IMR-90 (cell line): ENCODE measurements at regions not wholly inside any gene's neighbourhood (a gene's known extent, or its start where the extent isn't known, plus 50 kb on each side); places are given as distances from the start of the nearest gene placed in this dataset.

Experiments
- ATAC-seq: fragments of 200-7000 bp; cut with Tn5 transposase; 2 replicates; pipeline ENCODE4 v1.9.1; 2020; ENCODE audit warnings: low read depth, mild to moderate bottlenecking, moderate library complexity
- BruUV-seq: library from RNA; stranded (reverse); fragments of 400-500 nt; replicated peaks from 2 replicates; lab custom pipeline; 2021; lab: Mats Ljungman, UMichigan
- CTCF ChIA-PET: fragments of 300-600 bp; formaldehyde crosslinking; extraction: SDS; loops from one replicate; lab custom pipeline; 2021; ENCODE audit warnings: antibody characterized with exemption; lab: Yijun Ruan, JAX
- POLR2A ChIA-PET: fragments of 300-600 bp; sonication (Branson Sonifier 250); formaldehyde crosslinking; loops from one replicate; lab custom pipeline; 2022; ENCODE audit warnings: antibody characterized with exemption; ENCODE audit not compliant: unreplicated experiment; lab: Charles Lee
- DNase-seq: peaks from one replicate; pipeline ENCODE4 v3.0.0; 2013
- H2AFZ ChIP-seq: replicated peaks from 2 replicates; pipeline ENCODE3; 2013; ENCODE audit warnings: low read length, mild to moderate bottlenecking; ENCODE audit not compliant: poor library complexity
- H2AK5ac ChIP-seq: 2 replicates; pipeline ENCODE4 v1.6.1; 2013; ENCODE audit warnings: low read depth, low read length, inconsistent platforms
- H2AK9ac ChIP-seq: replicated peaks from 2 replicates; pipeline ENCODE3; 2013; ENCODE audit warnings: mild to moderate bottlenecking, low read depth, low read length, moderate library complexity; ENCODE audit not compliant: poor library complexity
- H2BK120ac ChIP-seq: 2 replicates; pipeline ENCODE4 v1.6.1; 2013; ENCODE audit warnings: low read depth, low read length, inconsistent platforms
- H2BK15ac ChIP-seq: 3 replicates; pipeline ENCODE4 v1.6.1; 2013; ENCODE audit warnings: low read depth, low read length, inconsistent platforms
- H2BK20ac ChIP-seq: 2 replicates; pipeline ENCODE4 v1.6.1; 2013; ENCODE audit warnings: low read depth, mild to moderate bottlenecking, inconsistent platforms, low read length, moderate library complexity
- H2BK5ac ChIP-seq: 2 replicates; pipeline ENCODE4 v1.6.1; 2013; ENCODE audit warnings: mild to moderate bottlenecking, low read depth, low read length, inconsistent platforms; ENCODE audit not compliant: poor library complexity, severe bottlenecking
- H3K14ac ChIP-seq: replicated peaks from 2 replicates; pipeline ENCODE4 v1.6.1; 2013; ENCODE audit warnings: low read depth, low read length, inconsistent platforms
- H3K18ac ChIP-seq: 2 replicates; pipeline ENCODE4 v1.6.1; 2013; ENCODE audit warnings: low read depth, low read length, control low read depth
- H3K23ac ChIP-seq: 2 replicates; pipeline ENCODE4 v1.6.1; 2013; ENCODE audit warnings: low read depth, low read length, inconsistent platforms
- H3K27ac ChIP-seq: 2 replicates; pipeline ENCODE4 v1.5.1; 2013; ENCODE audit warnings: mild to moderate bottlenecking, control low read depth, low read length; ENCODE audit not compliant: insufficient read depth
- H3K27me3 ChIP-seq: 2 replicates; pipeline ENCODE4 v1.6.1; 2013; ENCODE audit warnings: low read length; ENCODE audit not compliant: control insufficient read depth, insufficient read depth
- H3K36me3 ChIP-seq: 2 replicates; pipeline ENCODE4 v1.6.1; 2013; ENCODE audit warnings: low read length, mixed read lengths; ENCODE audit not compliant: control insufficient read depth, insufficient read depth
- H3K4ac ChIP-seq: 2 replicates; pipeline ENCODE4 v1.6.1; 2013; ENCODE audit warnings: low read depth, low read length, inconsistent platforms
- H3K4me1 ChIP-seq: 2 replicates; pipeline ENCODE4 v1.6.1; 2013; ENCODE audit warnings: low read length, mixed read lengths; ENCODE audit not compliant: control insufficient read depth, insufficient read depth
- H3K4me2 ChIP-seq: 2 replicates; pipeline ENCODE4 v1.6.1; 2013; ENCODE audit warnings: low read depth, mild to moderate bottlenecking, control low read depth, low read length, moderate library complexity
- H3K4me3 ChIP-seq: 2 replicates; pipeline ENCODE4 v1.5.1; 2013; ENCODE audit warnings: low read depth, mild to moderate bottlenecking, control low read depth, low read length, moderate library complexity; ENCODE audit not compliant: insufficient read depth
- H3K56ac ChIP-seq: 2 replicates; pipeline ENCODE4 v1.6.1; 2013; ENCODE audit warnings: low read length, inconsistent platforms; ENCODE audit not compliant: insufficient read depth; ENCODE audit errors: extremely low read depth
- H3K79me1 ChIP-seq, 2 experiments: 2 replicates each; pipeline ENCODE4 v1.6.1; 2013; ENCODE audit warnings: low read length in 2 of 2, inconsistent platforms in 1 of 2, low read depth in 1 of 2
- H3K9ac ChIP-seq: 2 replicates; pipeline ENCODE4 v1.6.1; 2013; ENCODE audit warnings: low read depth, low read length, control low read depth
- H3K9me1 ChIP-seq: 2 replicates; pipeline ENCODE4 v1.6.1; 2013; ENCODE audit warnings: low read length, inconsistent platforms; ENCODE audit not compliant: insufficient read depth
- H3K9me3 ChIP-seq: 2 replicates; pipeline ENCODE4 v1.6.1; 2013; ENCODE audit warnings: low read length; ENCODE audit not compliant: control insufficient read depth, insufficient read depth
- H4K20me1 ChIP-seq: 2 replicates; pipeline ENCODE4 v1.6.1; 2013; ENCODE audit warnings: low read length, inconsistent platforms; ENCODE audit not compliant: insufficient read depth
- H4K5ac ChIP-seq: 2 replicates; pipeline ENCODE4 v1.6.1; 2013; ENCODE audit warnings: mild to moderate bottlenecking, low read depth, low read length, control low read depth
- H4K8ac ChIP-seq, 2 experiments: 2 replicates each; pipeline ENCODE4 v1.6.1; 2013; ENCODE audit warnings: low read depth in 2 of 2, low read length in 2 of 2, control low read depth in 1 of 2, inconsistent platforms in 1 of 2
- H4K91ac ChIP-seq: 2 replicates; pipeline ENCODE4 v1.6.1; 2013; ENCODE audit warnings: low read depth, low read length, inconsistent platforms; ENCODE audit not compliant: insufficient read depth
- FOS ChIP-seq: fragments of 150-350 bp; IDR thresholded peaks from 2 replicates; pipeline ENCODE4 v1.6.1; 2016; ENCODE audit warnings: low read depth, low read length
- MAZ ChIP-seq: IDR thresholded peaks from 2 replicates; pipeline ENCODE4 v1.6.1; 2012; ENCODE audit warnings: low read depth, mild to moderate bottlenecking, low read length, improper control_type of control experiment, moderate library complexity, borderline replicate concordance
- WGBS, 2 experiments: methylation state at CpG; one replicate each; pipeline versions ENCODE4 v1.1.5 to v1.1.7; 2013; ENCODE audit warnings: missing lambda C conversion rate in 2 of 2; ENCODE audit not compliant: insufficient read length in 1 of 2; ENCODE audit errors: extremely low coverage in 2 of 2; 5-methylcytosine and 5-hydroxymethylcytosine counted together
- dilution Hi-C: fragments of 300-500 bp; cut with HindIII; formaldehyde crosslinking; loops from one replicate; pipeline ENCODE4 v1.14.3; 2018; ENCODE audit warnings: low sequenced_read_pairs; ENCODE audit not compliant: unreplicated experiment
- in situ Hi-C: fragments of 300-500 bp; cut with MboI; formaldehyde crosslinking; loops from 3 replicates; pipeline ENCODE4 v1.14.3; 2019; ENCODE audit warnings: low sequenced_read_pairs, inconsistent platforms, mixed read lengths
- intact Hi-C: fragments of 100-400 bp; cut with micrococcal nuclease; formaldehyde crosslinking; loops from 2 replicates; pipeline ENCODE4 v1.10.0; 2022

GRCh38 chr10:117677239-117677638 is 134.7 kb downstream of the EMX2 start:
- POLR2A ChIA-PET, result no interaction called here
- in situ Hi-C loops (no loop called here), dilution Hi-C loops (no loop called here), intact Hi-C loops (no loop called here)
- Histone ChIP-seq H2AFZ (no peak overlapping the region), H2BK5ac (no peak overlapping the region), H4K8ac (no peak overlapping the region), H3K9me3 (peaks cover 22% of the 10 kb centered on the region), H3K27me3 (no peaks in the 10 kb centered on the region), H4K5ac (no peak overlapping the region), H2AK5ac (no peak overlapping the region), H3K9me1 (no peaks in the 10 kb centered on the region), H3K9ac (no peak overlapping the region), H3K56ac (no peak overlapping the region), H3K79me1 (no peaks in the 10 kb centered on the region), H4K91ac (no peak overlapping the region), H3K4me2 (no peak overlapping the region), H4K20me1 (no peaks in the 10 kb centered on the region), H3K36me3 (no peaks in the 10 kb centered on the region), H2BK120ac (no peak overlapping the region), H3K18ac (no peak overlapping the region), H2BK15ac (no peak overlapping the region), H2AK9ac (no peak overlapping the region), H2BK20ac (no peak overlapping the region), H3K4me3 (no peak overlapping the region), H3K14ac (no peak overlapping the region), H3K27ac (no peak overlapping the region), H3K23ac (no peak overlapping the region), H3K4me1 (no peaks in the 10 kb centered on the region), H3K4ac (no peak overlapping the region)
- ATAC-seq (no peak), DNase-seq (no peak)
- CTCF ChIA-PET, result no interaction called here
- TF ChIP-seq MAZ, result no peak
- TF ChIP-seq FOS, result no peak
- no CpG with 5 or more reads among the region's 7 CpGs for WGBS, 2 experiments
- BruUV-seq, result no TSS peak
